ENCODE measurements at regions not wholly inside any gene's neighbourhood (a gene's known extent, or its start where the extent isn't known, plus 50 kb on each side); places are given as distances from the start of the nearest gene placed in this dataset.

DNA sequence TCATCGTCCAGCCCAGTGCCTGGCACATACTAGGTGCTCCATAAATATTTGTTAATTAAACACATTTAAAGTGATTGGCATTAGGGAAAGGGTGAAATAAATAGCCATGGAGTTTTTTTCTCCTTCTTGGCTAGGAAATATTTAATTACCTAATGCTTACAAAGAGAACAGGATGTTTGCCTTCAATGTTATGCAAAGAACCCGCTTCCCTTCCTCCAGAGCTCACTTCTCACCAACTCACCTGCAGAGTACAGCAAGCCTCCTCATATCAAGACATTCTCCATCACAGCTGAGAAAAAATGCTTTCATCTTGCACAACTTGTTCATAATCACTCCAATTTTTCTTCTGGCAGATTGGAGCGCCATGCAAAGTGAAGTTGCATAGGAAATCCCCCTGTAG, 161.7 kb upstream of the STK32A start:
- TF ChIP-seq, protein P1, sequence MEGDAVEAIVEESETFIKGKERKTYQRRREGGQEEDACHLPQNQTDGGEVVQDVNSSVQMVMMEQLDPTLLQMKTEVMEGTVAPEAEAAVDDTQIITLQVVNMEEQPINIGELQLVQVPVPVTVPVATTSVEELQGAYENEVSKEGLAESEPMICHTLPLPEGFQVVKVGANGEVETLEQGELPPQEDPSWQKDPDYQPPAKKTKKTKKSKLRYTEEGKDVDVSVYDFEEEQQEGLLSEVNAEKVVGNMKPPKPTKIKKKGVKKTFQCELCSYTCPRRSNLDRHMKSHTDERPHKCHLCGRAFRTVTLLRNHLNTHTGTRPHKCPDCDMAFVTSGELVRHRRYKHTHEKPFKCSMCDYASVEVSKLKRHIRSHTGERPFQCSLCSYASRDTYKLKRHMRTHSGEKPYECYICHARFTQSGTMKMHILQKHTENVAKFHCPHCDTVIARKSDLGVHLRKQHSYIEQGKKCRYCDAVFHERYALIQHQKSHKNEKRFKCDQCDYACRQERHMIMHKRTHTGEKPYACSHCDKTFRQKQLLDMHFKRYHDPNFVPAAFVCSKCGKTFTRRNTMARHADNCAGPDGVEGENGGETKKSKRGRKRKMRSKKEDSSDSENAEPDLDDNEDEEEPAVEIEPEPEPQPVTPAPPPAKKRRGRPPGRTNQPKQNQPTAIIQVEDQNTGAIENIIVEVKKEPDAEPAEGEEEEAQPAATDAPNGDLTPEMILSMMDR (IDR thresholded peaks at IDR 0.05): no peak
- 81 to 88% (median 85%) methylated on average over 3 of the region's 3 CpGs for WGBS, 3 donors
- Histone ChIP-seq H3K36me3 (no peaks in the 10 kb centered on the region), H3K4me1 (ENCODE audit: insufficient read depth) (no peaks in the 10 kb centered on the region), H3K4me3 (no peak overlapping the region), H3K27me3 (no peaks in the 10 kb centered on the region), H3K9me3 (no peaks in the 10 kb centered on the region), H3K27ac (no peak overlapping the region)
- DNase-seq: no peak
- intact Hi-C loops (cut with DNase I): no loop called here

DNA sequence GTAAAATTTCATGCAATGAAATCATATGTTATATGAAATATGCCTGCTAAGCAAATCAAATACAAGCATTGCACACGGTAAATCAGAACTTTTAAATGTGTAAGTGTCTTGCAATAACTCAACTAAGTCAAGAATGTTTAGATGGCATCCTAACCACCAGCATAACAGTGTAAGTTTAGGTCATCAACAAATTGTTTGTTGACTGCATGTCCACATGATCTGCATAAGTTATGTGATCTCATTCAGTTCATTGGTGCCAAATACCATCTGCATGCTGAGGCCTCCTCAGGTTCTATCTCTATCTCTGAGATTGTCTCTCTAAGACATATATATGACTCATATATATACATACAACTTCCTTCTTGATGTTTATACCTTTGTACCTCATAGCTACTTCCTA, 159.6 kb upstream of the STK32A start:
- Histone ChIP-seq H3K9me3 (no peaks in the 10 kb centered on the region), H3K36me3 (no peaks in the 10 kb centered on the region), H3K27ac (no peak overlapping the region), H3K4me3 (no peak overlapping the region), H3K27me3 (no peaks in the 10 kb centered on the region), H3K4me1 (ENCODE audit: insufficient read depth) (no peaks in the 10 kb centered on the region)
- intact Hi-C loops (cut with DNase I): no loop called here
- TF ChIP-seq EP300 (IDR thresholded peaks at IDR 0.05): no peak
- TF ChIP-seq POLR2A (IDR thresholded peaks at IDR 0.05): no peak
- TF ChIP-seq, protein P1 (IDR thresholded peaks at IDR 0.05): no peak
- WGBS, 3 donors: 0 to 89% (median 39%) methylated on average over 1 of the region's 1 CpG
- DNase-seq: no peak

DNA sequence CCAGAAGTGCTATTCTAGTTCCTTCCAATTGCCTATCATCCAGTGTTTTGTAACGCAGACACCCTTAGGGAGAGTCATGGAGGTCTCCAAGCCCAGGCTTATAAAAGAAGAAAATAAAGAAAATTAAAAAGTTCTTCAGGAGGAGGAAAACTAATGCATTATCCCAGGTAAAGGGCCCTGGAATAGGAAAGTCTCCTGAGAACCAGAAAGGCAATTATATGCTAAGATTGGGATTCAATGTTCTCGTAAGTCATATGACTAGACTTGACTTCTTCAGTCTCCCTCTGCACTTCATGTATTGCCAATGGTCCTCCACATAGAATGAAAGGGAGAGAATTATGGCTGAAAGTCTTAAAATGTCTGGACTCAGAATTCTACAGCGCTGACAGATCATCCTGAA, 154.4 kb upstream of the STK32A start:
- no peak for DNase-seq
- Histone ChIP-seq H3K4me1 (ENCODE audit: insufficient read depth) (no peaks in the 10 kb centered on the region), H3K27ac (no peak overlapping the region), H3K36me3 (no peaks in the 10 kb centered on the region), H3K4me3 (no peak overlapping the region), H3K9me3 (no peaks in the 10 kb centered on the region), H3K27me3 (no peaks in the 10 kb centered on the region)
- no peak for TF ChIP-seq POLR2A (IDR thresholded peaks at IDR 0.05)
- no peak for TF ChIP-seq EP300 (IDR thresholded peaks at IDR 0.05)
- TF ChIP-seq, protein P1 (IDR thresholded peaks at IDR 0.05): no peak
- 83 to 92% (median 87%) methylated on average over 3 of the region's 3 CpGs for WGBS, 3 donors
- intact Hi-C loops (cut with DNase I): no loop called here

DNA sequence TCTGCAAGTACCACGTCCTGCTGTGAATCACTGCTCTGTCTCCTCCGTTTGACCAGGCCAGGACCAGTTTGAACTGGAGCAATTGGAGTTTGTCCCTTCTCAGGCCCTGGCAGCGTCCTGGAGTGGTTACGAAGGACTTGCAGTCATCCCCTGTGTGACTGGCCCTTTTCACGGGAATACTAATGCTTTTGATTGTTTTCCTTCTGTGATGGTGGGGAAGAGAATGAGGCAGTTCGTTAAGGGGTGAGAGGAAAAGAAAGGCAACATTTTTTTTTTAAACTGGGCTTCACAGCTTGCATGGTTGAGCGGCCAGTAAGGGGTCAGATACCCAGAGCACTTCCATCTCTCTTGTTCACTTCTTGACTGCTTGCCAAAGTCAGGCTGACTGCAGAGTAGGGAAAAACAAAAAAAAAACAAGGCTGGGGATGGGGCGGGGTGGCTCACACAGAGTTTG, 153.5 kb upstream of the STK32A start:
- Histone ChIP-seq H3K27ac (no peak overlapping the region), H3K4me1 (ENCODE audit: insufficient read depth) (no peaks in the 10 kb centered on the region), H3K36me3 (no peaks in the 10 kb centered on the region), H3K4me3 (no peak overlapping the region), H3K27me3 (no peaks in the 10 kb centered on the region), H3K9me3 (no peaks in the 10 kb centered on the region)
- 45 to 47% (median 47%) methylated on average over 8 of the region's 8 CpGs for WGBS, 3 donors
- TF ChIP-seq POLR2A (IDR thresholded peaks at IDR 0.05) (no peak), EP300 (IDR thresholded peaks at IDR 0.05) (no peak)
- TF ChIP-seq, protein P1 (IDR thresholded peaks at IDR 0.05): no peak
- no peak for DNase-seq
- intact Hi-C loops (cut with DNase I): no loop called here

DNA sequence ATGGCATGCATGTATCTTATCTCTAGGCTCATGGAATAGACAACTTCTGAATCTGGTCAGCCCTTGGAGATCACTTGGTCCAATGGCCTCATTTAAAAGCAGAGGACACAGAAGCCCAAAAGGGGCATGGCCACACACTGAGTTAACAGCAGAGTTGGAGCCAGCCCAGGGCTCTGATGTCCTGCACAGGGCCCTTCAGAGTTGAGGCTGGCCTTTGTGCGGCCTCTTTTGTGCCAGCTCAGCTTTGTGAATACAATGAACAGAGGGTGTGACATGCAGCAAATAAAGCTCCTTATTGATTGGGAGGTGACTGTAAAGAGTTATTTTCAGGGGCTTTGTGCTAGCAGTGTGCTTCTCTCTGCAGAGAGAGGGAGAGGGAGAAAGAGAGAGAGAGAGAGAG, 150.1 kb upstream of the STK32A start:
- 83 to 95% (median 88%) methylated on average over 1 of the region's 1 CpG for WGBS, 3 donors
- DNase-seq: no peak
- Histone ChIP-seq H3K4me3 (no peak overlapping the region), H3K4me1 (ENCODE audit: insufficient read depth) (no peaks in the 10 kb centered on the region), H3K36me3 (no peaks in the 10 kb centered on the region), H3K27ac (no peak overlapping the region), H3K27me3 (no peaks in the 10 kb centered on the region), H3K9me3 (no peaks in the 10 kb centered on the region)
- TF ChIP-seq EP300 (IDR thresholded peaks at IDR 0.05): no peak
- TF ChIP-seq, protein P1 (IDR thresholded peaks at IDR 0.05): no peak
- no peak for TF ChIP-seq POLR2A (IDR thresholded peaks at IDR 0.05)
- intact Hi-C loops (cut with DNase I): no loop called here

Measured in ovary (tissue), 7 donors.